VCaP (cell line): ENCODE measurements at regions not wholly inside any gene's neighbourhood (a gene's known extent, or its start where the extent isn't known, plus 50 kb on each side); places are given as distances from the start of the nearest gene placed in this dataset.

Experiments
- H3K27ac ChIP-seq: fragments of 450-650 bp; 2 replicates; pipeline ENCODE4 v1.5.1; 2017
- CTCF ChIP-seq: fragments of 450-650 bp; conservative IDR thresholded peaks from 2 replicates; pipeline ENCODE4 v1.5.1; 2017; ENCODE audit warnings: mild to moderate bottlenecking, moderate library complexity

- H3K27ac ChIP-seq = no peak overlapping the region
- no peak for TF ChIP-seq CTCF
Measured at GRCh38 chr9:28423255-28423654, 850.0 kb upstream of the C9orf72 start.

GRCh38 chr9:28435456-28435855 is 862.2 kb upstream of the C9orf72 start:
- no peak overlapping the region for H3K27ac ChIP-seq
- no peak for TF ChIP-seq CTCF

GRCh38 chr9:28439688-28440087 is 866.4 kb upstream of the C9orf72 start:
- TF ChIP-seq CTCF = no peak

GRCh38 chr9:28443461-28443860 is 870.2 kb upstream of the C9orf72 start:
- H3K27ac ChIP-seq = no peak overlapping the region
- TF ChIP-seq CTCF = no peak

More at GRCh38 chr9:28439688-28440087, 866.4 kb upstream of the C9orf72 start:
- H3K27ac ChIP-seq = no peak overlapping the region

- no peak for TF ChIP-seq CTCF
Measured at GRCh38 chr9:28444637-28445036, 871.4 kb upstream of the C9orf72 start.

GRCh38 chr9:28445211-28445610 is 871.9 kb upstream of the C9orf72 start:
- no peak overlapping the region for H3K27ac ChIP-seq
- no peak for TF ChIP-seq CTCF

More at GRCh38 chr9:28444637-28445036, 871.4 kb upstream of the C9orf72 start:
- H3K27ac ChIP-seq = no peak overlapping the region

GRCh38 chr9:28453918-28454317 is 880.6 kb upstream of the C9orf72 start:
- H3K27ac ChIP-seq = no peak overlapping the region
- TF ChIP-seq CTCF = no peak

GRCh38 chr9:28456861-28457260 is 883.6 kb upstream of the C9orf72 start:
- no peak overlapping the region for H3K27ac ChIP-seq
- no peak for TF ChIP-seq CTCF
